GM19351 (cell line): ENCODE measurements at regions not wholly inside any gene's neighbourhood (a gene's known extent, or its start where the extent isn't known, plus 50 kb on each side); places are given as distances from the start of the nearest gene placed in this dataset.
"Not testable (repeated sequence)": the region's sequence is repeated elsewhere in the genome, so short reads cannot be mapped to it uniquely, and the experiment has no call there.

Experiments
- ATAC-seq: cut with Tn5 transposase; IDR thresholded peaks from one replicate; pipeline ENCODE4 v1.9.1; 2021; ENCODE audit warnings: mild to moderate bottlenecking, moderate library complexity; ENCODE audit not compliant: unreplicated experiment

DNA sequence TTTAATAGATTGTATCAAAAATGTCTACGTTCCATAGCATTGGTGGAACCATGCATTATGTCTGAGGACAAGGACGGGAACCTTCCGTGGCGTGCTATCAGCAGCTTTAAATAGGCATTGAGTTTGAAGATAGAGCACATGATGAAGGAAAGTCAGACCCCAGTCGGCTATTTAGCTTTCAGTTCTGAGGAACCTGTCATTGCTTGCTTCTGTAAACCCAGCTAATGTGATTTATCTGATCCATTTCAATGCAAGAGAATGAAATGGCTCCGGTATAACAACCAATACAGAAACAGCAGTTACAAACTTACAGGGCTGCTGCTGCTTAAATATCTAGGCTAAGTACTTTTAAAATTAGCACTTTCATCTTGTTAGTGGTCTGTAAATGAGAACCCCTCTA lies 503.3 kb downstream of the RNF144A start:
- ATAC-seq, result no peak

GRCh38 chr2:7424481-7424880 lies 507.3 kb downstream of the RNF144A start:
- ATAC-seq, result no peak

- ATAC-seq, result no peak
These were observed 510.3 kb downstream of the RNF144A start for GRCh38 chr2:7427293-7428060.

DNA sequence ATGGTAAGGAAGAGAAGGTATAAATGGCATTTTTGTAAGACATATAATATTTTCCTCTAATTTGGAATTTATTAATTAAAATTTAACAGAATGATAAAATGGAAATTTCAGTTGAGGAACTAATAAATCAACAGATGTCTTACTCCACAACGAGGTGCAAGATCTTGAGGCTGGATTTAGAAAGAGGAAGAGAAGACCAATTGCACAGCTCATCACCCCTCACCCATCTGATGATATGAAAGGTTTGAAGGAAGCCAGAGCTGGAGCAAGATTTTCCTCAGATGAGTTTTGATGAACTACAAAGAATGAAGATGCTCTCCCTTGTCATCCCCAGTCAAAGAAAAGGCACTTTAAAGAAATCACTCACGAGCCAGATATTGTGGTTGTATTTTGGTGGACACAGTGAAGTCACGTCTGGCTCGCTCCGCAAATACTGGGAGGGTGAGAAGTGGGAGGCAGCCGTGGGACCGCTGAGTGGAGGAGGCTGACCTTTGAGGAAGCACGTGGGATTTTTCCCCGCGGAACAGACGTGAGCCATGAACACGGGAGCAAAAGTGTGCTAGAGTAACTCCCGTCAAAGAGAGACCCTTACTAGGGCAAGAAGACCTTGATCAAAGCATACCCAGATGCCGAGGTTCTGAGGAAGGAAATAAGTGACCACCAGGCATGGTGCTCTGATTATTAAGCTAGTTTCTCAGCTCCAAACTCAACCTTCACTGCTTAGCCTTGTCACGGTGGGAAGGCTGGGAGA lies 511.4 kb downstream of the RNF144A start:
- ATAC-seq, result no peak

DNA sequence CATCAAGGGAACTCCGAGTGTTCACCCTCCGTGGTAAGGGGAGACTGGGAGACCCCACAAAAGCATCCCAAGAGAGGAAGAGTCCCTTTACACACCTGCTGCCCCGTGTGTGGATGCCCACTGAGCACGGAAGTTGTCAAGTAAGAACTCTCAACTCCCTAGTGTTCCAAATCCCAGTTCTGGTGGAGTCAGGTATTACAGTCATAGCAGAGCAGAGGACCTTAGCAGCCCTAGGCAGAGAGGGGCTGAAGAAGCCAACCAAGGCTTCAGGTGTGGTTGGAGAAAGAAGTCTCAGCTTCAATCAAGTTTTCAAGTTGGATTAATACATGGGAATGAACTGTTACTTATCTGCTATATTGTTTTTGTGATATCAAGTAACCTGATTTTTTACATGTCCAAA lies 512.5 kb downstream of the RNF144A start:
- ATAC-seq, result no peak

GRCh38 chr2:7430421-7430868 lies 513.2 kb downstream of the RNF144A start:
- ATAC-seq, result no peak

DNA sequence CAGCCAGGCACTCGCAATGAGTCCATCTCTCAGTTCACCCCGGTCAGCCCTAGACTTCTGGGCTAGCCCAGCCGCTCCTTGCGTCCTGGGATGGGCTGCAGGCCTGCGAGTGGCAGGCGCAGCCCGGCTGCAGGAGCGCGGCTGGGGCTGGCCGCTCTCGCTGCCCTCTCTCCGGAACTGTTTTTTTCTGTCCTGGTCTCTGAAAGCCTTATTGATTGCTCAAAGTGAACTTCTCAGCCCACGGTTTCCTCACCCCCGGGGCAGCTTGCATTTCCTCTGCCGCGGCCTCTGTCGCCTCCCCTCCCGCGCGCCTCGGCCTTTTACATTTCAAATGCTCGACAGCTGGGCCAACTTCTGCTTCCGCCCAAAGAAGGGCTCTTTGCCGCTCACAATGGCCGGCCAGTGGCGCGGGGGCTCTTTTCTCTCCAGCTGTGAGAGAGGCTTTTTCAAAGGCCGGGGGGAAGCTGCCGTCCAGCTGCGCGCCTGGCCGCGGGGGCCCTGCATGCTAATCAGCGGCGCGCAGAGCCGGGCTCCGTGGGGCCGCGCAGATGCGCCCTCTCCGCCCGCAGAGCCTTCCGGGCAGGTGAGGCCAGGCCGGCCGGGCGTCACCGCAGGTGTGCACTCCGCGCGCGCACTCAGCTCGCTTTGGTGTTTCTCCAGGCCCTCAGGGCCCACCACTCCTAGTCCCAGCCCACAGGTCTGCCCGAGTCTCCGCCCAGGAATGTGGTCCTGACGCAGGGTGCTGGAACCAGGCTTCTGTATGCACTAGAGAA lies 513.8 kb downstream of the RNF144A start:
- ATAC-seq, result peak; percentile 77

DNA sequence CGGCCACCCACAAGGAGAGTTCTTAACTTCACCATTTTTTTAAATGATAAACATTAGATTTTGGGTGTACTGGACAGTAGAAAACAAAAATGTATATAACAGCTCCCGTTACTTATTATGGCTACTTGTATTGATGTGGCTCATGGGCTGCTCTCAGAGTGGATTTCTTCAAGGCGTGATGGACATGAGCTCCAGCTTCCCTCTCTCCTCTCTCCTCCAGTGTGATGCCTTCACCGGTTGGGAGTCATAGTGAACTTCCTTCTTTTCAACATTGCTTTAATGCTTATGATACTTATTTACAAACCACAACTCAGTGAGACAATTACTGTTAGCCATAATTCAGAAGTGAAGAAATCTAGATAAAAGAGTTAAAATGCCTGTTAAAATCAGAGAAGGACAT lies 515.2 kb downstream of the RNF144A start:
- ATAC-seq, result no peak

- no peak for ATAC-seq
These were observed 519.1 kb downstream of the RNF144A start for GRCh38 chr2:7436096-7436906.

DNA sequence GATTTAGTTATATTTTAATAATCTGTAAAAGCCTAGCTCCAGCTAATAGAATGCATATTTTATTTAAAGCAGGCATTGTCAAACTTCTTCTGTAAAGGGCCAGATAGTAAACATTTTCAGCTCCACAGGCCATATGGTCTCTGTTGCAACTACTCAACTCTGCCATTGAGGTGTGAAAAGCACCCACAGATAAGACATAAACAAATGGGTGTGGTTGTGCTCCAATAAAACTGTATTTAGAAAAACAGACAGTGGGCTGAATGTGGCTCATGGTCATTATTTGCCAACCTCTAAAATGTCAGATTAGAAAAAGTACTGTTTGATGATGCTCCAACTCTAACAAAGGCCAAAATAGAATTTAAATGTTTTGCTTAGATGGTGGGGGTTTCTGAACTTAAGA lies 519.9 kb downstream of the RNF144A start:
- no peak for ATAC-seq

- peak; percentile 60 for ATAC-seq
These were observed 520.8 kb downstream of the RNF144A start for GRCh38 chr2:7437716-7438632.

- no peak for ATAC-seq
These were observed 521.6 kb downstream of the RNF144A start for GRCh38 chr2:7438855-7439254.

- ATAC-seq, result no peak
These were observed 523.8 kb downstream of the RNF144A start for GRCh38 chr2:7440977-7441376.

- ATAC-seq, result not testable (repeated sequence)
These were observed 524.6 kb downstream of the RNF144A start for GRCh38 chr2:7441841-7442240.

DNA sequence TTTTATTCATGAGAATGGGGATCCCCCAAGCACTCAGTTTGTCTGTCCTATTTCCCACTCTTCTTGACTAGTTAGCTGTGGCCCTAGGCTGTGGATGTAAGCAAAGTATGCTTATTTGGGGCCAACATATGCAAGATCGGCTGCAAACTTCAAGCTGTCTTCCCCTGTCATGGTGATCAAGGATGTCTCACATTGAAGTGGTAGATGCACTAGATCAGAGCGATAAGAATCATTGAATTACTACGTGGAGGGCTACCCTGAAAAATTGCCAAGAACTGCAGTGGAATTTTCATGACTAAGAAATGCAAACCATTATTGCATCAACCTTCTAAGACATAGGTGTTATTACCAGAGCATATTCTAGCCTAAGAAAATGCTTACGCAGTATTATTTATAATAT lies 527.4 kb downstream of the RNF144A start:
- ATAC-seq, result no peak

DNA sequence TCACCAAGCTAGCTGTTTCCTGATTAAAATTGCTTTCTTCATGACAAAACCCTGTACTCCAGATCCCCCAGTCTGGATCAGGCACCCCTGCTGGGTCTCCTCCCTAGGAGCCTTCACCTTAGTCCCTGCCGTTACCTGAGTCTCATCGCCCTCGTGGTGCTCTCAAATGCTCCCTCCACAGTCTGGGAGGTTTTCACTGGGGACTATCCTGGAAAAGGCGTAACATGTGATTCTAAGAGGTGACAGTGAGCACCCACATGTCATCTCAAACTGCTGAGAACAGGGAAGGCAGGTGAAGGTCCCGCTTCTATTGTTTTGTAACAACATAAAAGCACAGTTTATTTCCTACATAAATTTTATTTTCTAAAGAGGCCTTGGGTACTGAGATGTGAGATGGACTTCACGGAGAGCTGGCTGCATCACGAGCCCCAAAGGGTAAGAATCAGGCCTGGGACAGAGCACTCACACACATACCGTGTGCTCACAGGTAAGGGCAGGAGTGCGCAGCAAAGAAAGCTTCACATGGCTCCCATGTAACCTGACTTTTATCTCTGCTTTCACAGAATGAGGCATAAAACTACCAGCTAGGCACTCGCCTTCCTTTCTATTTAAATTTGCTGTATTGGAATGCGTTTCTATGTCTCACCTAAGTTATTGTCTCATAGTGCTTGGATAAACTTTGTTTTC lies 531.5 kb downstream of the RNF144A start:
- ATAC-seq, result no peak

GRCh38 chr2:7449298-7449697 lies 532.1 kb downstream of the RNF144A start:
- ATAC-seq, result no peak

- ATAC-seq, result peak; percentile 69
These were observed 533.1 kb downstream of the RNF144A start for GRCh38 chr2:7450188-7450832.

- no peak for ATAC-seq
These were observed 533.6 kb downstream of the RNF144A start for GRCh38 chr2:7450833-7451190.
